Epithelial cell of proximal tubule (primary cell): ENCODE measurements at regions not wholly inside any gene's neighbourhood (a gene's known extent, or its start where the extent isn't known, plus 50 kb on each side); places are given as distances from the start of the nearest gene placed in this dataset.

Source experiments
- DNase-seq: peaks from one replicate; pipeline ENCODE4 v3.0.0-alpha.2; 2011; ENCODE audit warnings: low read depth
- H3K4me3 ChIP-seq: 2 replicates; pipeline ENCODE4 v1.5.1; 2011; ENCODE audit warnings: low read depth, mild to moderate bottlenecking, low read length
- CTCF ChIP-seq: conservative IDR thresholded peaks from 2 replicates; pipeline ENCODE4 v1.5.1; 2012; ENCODE audit warnings: low read depth, mild to moderate bottlenecking, low read length

- TF ChIP-seq CTCF = no peak
- H3K4me3 ChIP-seq = no peak overlapping the region
- no peak for DNase-seq
Observed at GRCh38 chr2:16181741-16182090, 241.4 kb downstream of the MYCN start.

- no peak for DNase-seq
- TF ChIP-seq CTCF = no peak
Observed at GRCh38 chr2:16181062-16181740, 240.9 kb downstream of the MYCN start.

DNA sequence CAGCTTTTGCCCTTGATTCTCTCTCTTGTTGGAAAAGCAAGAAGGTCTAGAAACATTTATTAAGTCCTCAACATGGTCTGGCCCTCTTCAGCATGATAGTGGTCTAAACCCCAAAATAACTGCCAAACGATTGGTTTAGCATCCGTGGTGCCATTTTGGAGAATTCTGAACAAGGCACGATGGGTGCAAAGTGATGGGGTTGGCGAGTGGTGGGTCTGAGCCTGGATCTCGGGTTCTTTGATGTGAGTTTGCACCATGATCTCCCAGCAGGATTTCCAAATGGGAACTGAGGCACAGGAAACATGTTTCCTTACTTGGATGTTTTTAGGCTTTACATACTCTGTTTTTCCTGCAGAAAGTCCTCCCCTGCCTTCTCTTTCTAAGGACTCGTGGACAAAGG is 240.3 kb downstream of the MYCN start:
- H3K4me3 ChIP-seq = no peak overlapping the region
- DNase-seq = no peak
- TF ChIP-seq CTCF = no peak

More at GRCh38 chr2:16181062-16181740, 240.9 kb downstream of the MYCN start:
- H3K4me3 ChIP-seq = no peak overlapping the region

- no peak for DNase-seq
- no peak for TF ChIP-seq CTCF
Observed at GRCh38 chr2:16179701-16180416, 239.5 kb downstream of the MYCN start.

DNA sequence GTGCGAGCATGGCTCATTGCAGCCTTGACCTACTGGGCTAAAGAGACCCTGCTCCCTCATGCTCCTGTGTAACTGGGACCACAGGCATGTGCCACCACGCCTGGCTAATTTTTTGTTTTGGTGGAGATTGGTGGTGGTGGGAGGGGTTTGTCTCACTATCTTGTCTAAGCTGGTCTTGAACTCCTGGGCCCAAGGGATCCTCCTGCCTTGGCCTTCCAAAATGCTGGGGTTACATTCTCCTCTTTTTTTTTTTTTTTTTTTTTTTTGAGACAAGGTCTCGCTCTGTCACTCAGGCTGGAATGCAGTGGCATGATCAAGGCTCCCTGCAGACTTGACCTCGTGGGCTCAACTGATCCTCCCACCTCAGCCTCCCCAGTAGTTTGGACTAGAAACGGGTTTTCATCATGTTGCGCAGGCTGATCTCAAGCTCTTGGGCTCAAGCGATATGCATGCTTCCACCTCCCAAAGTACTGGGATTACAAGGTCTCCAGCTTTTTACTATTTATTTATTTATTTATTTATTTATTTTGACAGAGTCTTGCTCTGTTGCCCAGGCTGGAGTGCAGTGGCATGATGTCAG is 238.3 kb downstream of the MYCN start:
- no peak for DNase-seq
- no peak for TF ChIP-seq CTCF
- no peak overlapping the region for H3K4me3 ChIP-seq

More at GRCh38 chr2:16179701-16180416, 239.5 kb downstream of the MYCN start:
- H3K4me3 ChIP-seq = no peak overlapping the region

GRCh38 chr2:16177671-16178180 is 237.4 kb downstream of the MYCN start:
- no peak for TF ChIP-seq CTCF
- no peak for DNase-seq
- no peak overlapping the region for H3K4me3 ChIP-seq
